Keratinocyte (primary cell): ENCODE measurements at regions not wholly inside any gene's neighbourhood (a gene's known extent, or its start where the extent isn't known, plus 50 kb on each side); places are given as distances from the start of the nearest gene placed in this dataset.

ENCODE experiments used
- DNase-seq: peaks from one replicate; pipeline ENCODE4 v3.0.0-alpha.2; 2011; ENCODE audit warnings: low read depth, missing footprints, low spot score
- FAIRE-seq: peaks from 2 replicates; lab custom pipeline; 2011; peaks lifted over from hg19 to GRCh38; lab: Jason Lieb, UNC
- H2AFZ ChIP-seq: 2 replicates; pipeline ENCODE4 v1.6.0; 2012; ENCODE audit warnings: low read length, control low read depth, inconsistent platforms; ENCODE audit not compliant: control insufficient read depth
- H3K27ac ChIP-seq: 2 replicates; pipeline ENCODE4 v1.5.1; 2011; ENCODE audit warnings: low read length; ENCODE audit not compliant: control insufficient read depth, insufficient read depth
- H3K27me3 ChIP-seq: 3 replicates; pipeline ENCODE4 v1.6.0; 2011; ENCODE audit warnings: low read length; ENCODE audit not compliant: control insufficient read depth, insufficient read depth; ENCODE audit errors: extremely low read depth
- H3K36me3 ChIP-seq, 2 experiments: 2 replicates in 1 of 2; 3 replicates in 1 of 2; pipeline ENCODE4 v1.5.1; 2011; ENCODE audit warnings: low read length in 2 of 2, mild to moderate bottlenecking in 1 of 2; ENCODE audit not compliant: control insufficient read depth in 2 of 2, insufficient read depth in 2 of 2; ENCODE audit errors: extremely low read depth in 1 of 2
- H3K4me1 ChIP-seq: 3 replicates; pipeline ENCODE4 v1.5.1; 2011; ENCODE audit warnings: low read length; ENCODE audit not compliant: control insufficient read depth, insufficient read depth; ENCODE audit errors: extremely low read depth
- H3K4me2 ChIP-seq: 3 replicates; pipeline ENCODE4 v1.6.0; 2011; ENCODE audit warnings: low read depth, low read length; ENCODE audit not compliant: control insufficient read depth, insufficient read depth; ENCODE audit errors: extremely low read depth
- H3K4me3 ChIP-seq, 3 experiments: fragments of 200-600 bp in 1 of 3; sonication (generic) in 1 of 3; 2 replicates in 2 of 3; 3 replicates in 1 of 3; pipeline ENCODE4 v1.5.1; 2011 to 2016; ENCODE audit warnings: low read length in 3 of 3, mild to moderate bottlenecking in 3 of 3, control low read depth in 2 of 3, inconsistent platforms in 1 of 3, low read depth in 1 of 3, mixed read lengths in 1 of 3, mixed run types in 1 of 3, moderate library complexity in 1 of 3; ENCODE audit not compliant: control insufficient read depth in 2 of 3, insufficient read depth in 2 of 3; ENCODE audit errors: extremely low read depth in 1 of 3
- H3K79me2 ChIP-seq: 2 replicates; pipeline ENCODE4 v1.6.0; 2012; ENCODE audit warnings: low read length; ENCODE audit not compliant: control insufficient read depth, insufficient read depth
- H3K9ac ChIP-seq: 3 replicates; pipeline ENCODE4 v1.6.0; 2011; ENCODE audit warnings: low read length; ENCODE audit not compliant: control insufficient read depth, insufficient read depth; ENCODE audit errors: extremely low read depth
- H3K9me1 ChIP-seq: 3 replicates; pipeline ENCODE4 v1.6.0; 2011; ENCODE audit warnings: low read length; ENCODE audit not compliant: control insufficient read depth, insufficient read depth; ENCODE audit errors: extremely low read depth
- H3K9me3 ChIP-seq: 2 replicates; pipeline ENCODE4 v1.5.1; 2012; ENCODE audit warnings: low read depth, low read length; ENCODE audit not compliant: control insufficient read depth
- H4K20me1 ChIP-seq: 3 replicates; pipeline ENCODE4 v1.6.0; 2011; ENCODE audit warnings: low read length; ENCODE audit not compliant: control insufficient read depth, insufficient read depth; ENCODE audit errors: extremely low read depth
- CTCF ChIP-seq, 3 experiments: IDR thresholded peaks in 1 of 3; conservative IDR thresholded peaks in 1 of 3; optimal IDR thresholded peaks in 1 of 3; 2 replicates in 2 of 3; 3 replicates in 1 of 3; pipeline versions ENCODE3 to v1.5.1; 2011; ENCODE audit warnings: low read length in 3 of 3, mild to moderate bottlenecking in 3 of 3, moderate library complexity in 2 of 3, control low read depth in 1 of 3, inconsistent platforms in 1 of 3; ENCODE audit not compliant: insufficient read depth in 2 of 3; ENCODE audit errors: extremely low read depth in 1 of 3
- EZH2 ChIP-seq: IDR thresholded peaks from one replicate; pipeline ENCODE4 v1.6.1; 2012; ENCODE audit warnings: inconsistent platforms, mild to moderate bottlenecking, low read length, moderate library complexity
- dilution Hi-C: fragments of 300-500 bp; cut with MboI; formaldehyde crosslinking; loops from one replicate; pipeline ENCODE4 v1.7.0; 2020; ENCODE audit warnings: low sequenced_read_pairs; ENCODE audit not compliant: extremely low pct_ligation_motif_present

- H3K27me3 ChIP-seq, result peaks cover 3% of the 10 kb centered on the region
- no peak overlapping the region for H2AFZ ChIP-seq
- H3K79me2 ChIP-seq, result no peaks in the 10 kb centered on the region
- no peaks in the 10 kb centered on the region for H3K9me1 ChIP-seq
- no peak overlapping the region for H3K9ac ChIP-seq
- TF ChIP-seq CTCF (optimal IDR thresholded peaks at IDR 0.05 in 1 of 3, IDR thresholded peaks at IDR 0.05 in 1 of 3, conservative IDR thresholded peaks at IDR 0.05 in 1 of 3; ENCODE audit: extremely low read depth in 1 of 3, insufficient read depth in 2 of 3, low read length in 3 of 3), result no peak
- TF ChIP-seq EZH2, result no peak
- no peaks in the 10 kb centered on the region for H3K36me3 ChIP-seq
- FAIRE-seq, result no peak
- no peak overlapping the region for H3K4me3 ChIP-seq
- H3K4me1 ChIP-seq, result no peaks in the 10 kb centered on the region
- DNase-seq, result no peak
- H3K9me3 ChIP-seq, result no peaks in the 10 kb centered on the region
- no peak overlapping the region for H3K27ac ChIP-seq
- no peak overlapping the region for H3K4me2 ChIP-seq
- no peaks in the 10 kb centered on the region for H4K20me1 ChIP-seq
- dilution Hi-C loops, result no loop called here
These were observed 280.9 kb upstream of the FANCL start for GRCh38 chr2:58521803-58522554.

- H3K9ac ChIP-seq, result no peak overlapping the region
These were observed 279.8 kb upstream of the FANCL start for GRCh38 chr2:58520903-58521302.

More at GRCh38 chr2:58520903-58521302, 279.8 kb upstream of the FANCL start:
- Histone ChIP-seq H3K9me3 (no peaks in the 10 kb centered on the region), H4K20me1 (no peaks in the 10 kb centered on the region), H3K36me3 (no peaks in the 10 kb centered on the region), H2AFZ (no peak overlapping the region), H3K4me3 (no peak overlapping the region), H3K4me2 (no peak overlapping the region), H3K27ac (no peak overlapping the region), H3K27me3 (peaks cover 3% of the 10 kb centered on the region), H3K9me1 (no peaks in the 10 kb centered on the region), H3K79me2 (no peaks in the 10 kb centered on the region), H3K4me1 (peaks cover 6% of the 10 kb centered on the region)
- FAIRE-seq, result no peak
- TF ChIP-seq EZH2 (no peak), CTCF (optimal IDR thresholded peaks at IDR 0.05 in 1 of 3, IDR thresholded peaks at IDR 0.05 in 1 of 3, conservative IDR thresholded peaks at IDR 0.05 in 1 of 3; ENCODE audit: extremely low read depth in 1 of 3, insufficient read depth in 2 of 3, low read length in 3 of 3) (no peak)
- dilution Hi-C loops, result no loop called here
- no peak for DNase-seq
